ENCODE measurements at regions not wholly inside any gene's neighbourhood (a gene's known extent, or its start where the extent isn't known, plus 50 kb on each side); places are given as distances from the start of the nearest gene placed in this dataset.

GRCh38 chr3:105077060-105077822 lies 289.5 kb upstream of the ALCAM start:
- no CpG with 5 or more reads among the region's 4 CpGs for WGBS (ENCODE audit: extremely low coverage, insufficient read length, low lambda C conversion rate)
- Histone ChIP-seq H3K4ac (ENCODE audit: low read depth, low read length) (no peak overlapping the region), H3K27ac (ENCODE audit: insufficient read length, low read depth, low read length) (no peak overlapping the region), H4K91ac (ENCODE audit: insufficient read length, low read depth, low read length) (no peak overlapping the region), H3K79me2 (ENCODE audit: insufficient read depth, low read length) (no peaks in the 10 kb centered on the region), H2BK15ac (ENCODE audit: low read depth, low read length) (no peak overlapping the region), H3K79me1 (ENCODE audit: insufficient read depth, low read depth, low read length, poor library complexity, severe bottlenecking) (no peaks in the 10 kb centered on the region), H4K20me1 (ENCODE audit: control insufficient read depth, insufficient read depth, insufficient read length) (no peaks in the 10 kb centered on the region), H2AFZ (ENCODE audit: low read length) (no peak overlapping the region), H3K23ac (ENCODE audit: insufficient read length, low read depth, low read length) (no peak overlapping the region), H2BK20ac (ENCODE audit: low read depth, low read length, poor library complexity, severe bottlenecking) (no peak overlapping the region), H2AK5ac (ENCODE audit: insufficient read length, low read length) (no peak overlapping the region), H3K18ac (ENCODE audit: insufficient read length, low read depth, low read length) (no peak overlapping the region), H3K14ac (ENCODE audit: insufficient read depth, low read length) (no peak overlapping the region), H3K4me2 (ENCODE audit: insufficient read depth, insufficient read length, low read length) (no peak overlapping the region), H3T11ph (ENCODE audit: low read length) (no peak overlapping the region), H4K8ac (replicated peaks; ENCODE audit: insufficient read length, low read depth, low read length) (no peak overlapping the region), H3K9ac (ENCODE audit: extremely low read depth, insufficient read length, low read length) (no peak overlapping the region), H2BK5ac (ENCODE audit: insufficient read length, low read length) (no peak overlapping the region), H3K27me3 (ENCODE audit: insufficient read depth, low read length) (no peaks in the 10 kb centered on the region), H3K23me2 (ENCODE audit: insufficient read length, low read depth, low read length, poor library complexity, severe bottlenecking) (no peaks in the 10 kb centered on the region), H4K5ac (ENCODE audit: insufficient read length, low read depth, low read length) (no peak overlapping the region), H2BK12ac (ENCODE audit: insufficient read length, low read depth, low read length) (no peak overlapping the region), H3K9me3 (ENCODE audit: control insufficient read depth, low read depth, low read length) (no peaks in the 10 kb centered on the region), H3K4me1 (ENCODE audit: insufficient read depth, low read length) (no peaks in the 10 kb centered on the region), H3K56ac (ENCODE audit: insufficient read length, low read depth, low read length) (no peak overlapping the region), H2BK120ac (ENCODE audit: low read depth, low read length, poor library complexity, severe bottlenecking) (no peak overlapping the region)
- Mint-ChIP-seq H3K27ac (no peak overlapping the region), H3K4me1 (no peaks in the 10 kb centered on the region), H3K36me3 (ENCODE audit: insufficient read depth in 1 of 3, low read depth in 3 of 3) (peaks cover 7 to 26% (median 11%) of the 10 kb centered on the region in 3 experiments; a peak in 6 of 7 replicates), H3K27me3 (ENCODE audit: low read depth) (no peaks in the 10 kb centered on the region), H3K4me3 (no peak overlapping the region), H3K9me3 (peaks cover 17 to 30% of the 10 kb centered on the region in 2 experiments; a peak in 4 of 5 replicates)
- DNase-seq, result no peak
- no peak for TF ChIP-seq CTCF (conservative IDR thresholded peaks at IDR 0.05)
